GM18870 (cell line): ENCODE measurements at regions not wholly inside any gene's neighbourhood (a gene's known extent, or its start where the extent isn't known, plus 50 kb on each side); places are given as distances from the start of the nearest gene placed in this dataset.
"Not testable (repeated sequence)": the region's sequence is repeated elsewhere in the genome, so short reads cannot be mapped to it uniquely, and the experiment has no call there.

Experiments used
- ATAC-seq: cut with Tn5 transposase; IDR thresholded peaks from one replicate; pipeline ENCODE4 v1.9.1; 2021; ENCODE audit warnings: moderate library complexity; ENCODE audit not compliant: unreplicated experiment

DNA sequence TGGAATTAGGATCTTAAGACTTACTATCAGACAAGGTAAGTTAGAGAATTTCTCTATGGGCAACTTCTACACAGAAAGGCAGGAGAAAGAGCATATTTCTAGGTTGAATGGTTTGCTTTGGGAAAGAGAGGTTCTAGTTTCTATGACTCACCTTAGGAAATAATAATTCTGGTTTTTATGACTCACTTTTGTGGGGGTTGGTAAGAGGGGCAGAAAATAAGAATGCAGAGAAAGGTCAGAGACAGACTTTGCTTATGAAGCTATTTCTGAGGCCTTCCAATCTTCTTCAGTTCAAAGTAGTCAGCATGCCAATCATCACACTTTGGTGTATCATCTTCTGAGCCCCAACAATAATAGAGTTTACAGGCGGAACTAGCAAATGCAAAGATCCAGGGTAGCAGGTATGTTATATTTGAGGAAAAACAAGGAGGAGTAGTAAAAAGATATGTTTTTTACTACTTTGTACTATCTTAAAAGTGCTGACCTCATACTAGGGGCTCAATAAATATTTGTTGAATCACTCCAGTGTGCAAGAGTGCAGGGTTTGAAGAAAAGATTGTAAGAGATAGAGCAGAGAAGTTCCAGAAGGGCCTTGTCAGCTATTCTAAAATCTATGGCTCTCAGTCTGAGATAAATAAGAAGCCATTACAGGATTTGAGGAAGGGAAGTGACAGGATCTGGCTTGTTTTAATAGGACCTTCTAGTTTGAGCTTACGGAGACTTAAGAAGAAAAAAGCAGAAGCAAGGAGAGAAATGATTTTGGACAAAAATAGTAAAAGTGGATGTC is 56.7 kb upstream of the LRFN5 start:
- ATAC-seq, result no peak

DNA sequence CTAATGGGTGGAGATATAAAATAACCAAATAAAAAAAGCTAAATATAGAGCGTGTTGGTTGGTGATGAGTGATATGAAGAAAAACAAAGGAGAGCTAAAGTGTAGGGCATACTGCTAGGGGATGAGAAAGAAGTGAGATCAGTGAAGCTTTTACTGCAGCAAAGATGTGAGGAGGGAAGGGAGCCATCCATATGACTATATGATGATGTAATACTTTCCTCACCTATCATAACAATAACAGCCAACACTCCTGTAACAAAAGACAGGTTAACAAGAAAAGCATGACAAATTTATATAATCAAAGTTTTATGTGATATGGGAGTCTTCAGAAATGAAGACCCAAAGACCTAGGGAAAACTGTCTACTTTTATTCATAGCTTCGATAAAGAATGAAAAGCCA is 57.4 kb upstream of the LRFN5 start:
- ATAC-seq, result no peak

DNA sequence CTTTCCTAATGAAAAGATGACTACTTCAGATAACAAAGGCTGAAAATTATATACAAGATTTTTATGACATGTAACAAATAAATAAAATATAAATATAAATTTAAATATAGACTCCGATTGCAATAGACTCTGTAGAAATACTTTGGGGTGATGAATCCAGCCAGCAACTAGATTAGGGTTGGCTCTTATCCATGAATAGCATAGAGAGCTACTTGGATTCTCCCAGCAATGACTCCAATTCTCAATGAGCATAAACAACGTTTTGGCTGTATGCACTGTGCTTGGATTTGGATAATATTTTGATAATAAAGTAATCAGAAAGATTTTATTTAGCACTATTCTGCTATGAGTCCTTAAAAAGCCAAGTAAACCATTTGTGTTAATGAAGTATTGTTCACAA is 58.0 kb upstream of the LRFN5 start:
- ATAC-seq, result no peak

DNA sequence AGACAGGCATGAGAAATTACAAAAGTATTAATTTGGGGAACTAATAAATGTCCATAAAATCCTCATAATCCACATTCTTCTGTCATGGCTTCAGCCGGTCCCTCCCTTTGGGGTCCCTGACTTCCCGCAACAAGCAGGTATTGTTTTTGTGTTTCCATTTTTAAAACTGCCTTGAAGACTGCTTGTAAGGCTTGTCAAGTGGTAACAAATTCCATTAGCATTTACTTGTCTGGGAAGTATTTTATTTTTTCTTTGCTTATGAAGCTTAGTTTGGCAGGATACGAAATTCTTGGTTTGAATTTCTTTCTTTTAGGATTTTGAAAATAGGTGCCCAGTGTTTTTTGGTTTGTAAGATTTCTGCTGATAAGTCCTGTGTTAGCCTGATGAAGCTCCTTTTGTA is 65.3 kb upstream of the LRFN5 start:
- ATAC-seq, result no peak

DNA sequence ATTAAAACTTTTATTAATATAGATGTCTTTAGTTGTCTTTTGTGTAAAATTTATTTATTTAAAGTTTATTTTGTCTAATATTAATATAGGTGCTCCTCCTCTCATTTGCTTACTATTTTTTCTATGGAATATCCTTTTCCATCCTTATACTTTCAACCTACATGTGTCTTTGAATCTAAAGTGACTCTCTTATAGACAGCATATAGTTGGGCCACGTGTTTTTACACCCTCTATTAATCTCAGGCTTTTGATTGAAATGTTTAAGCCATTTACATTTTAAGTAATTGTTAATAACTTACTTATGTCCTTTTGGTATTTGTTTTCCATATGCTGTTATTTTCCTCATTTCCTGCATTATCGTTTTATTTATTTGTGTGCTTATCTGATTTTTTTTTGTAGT is 74.4 kb upstream of the LRFN5 start:
- no peak for ATAC-seq

DNA sequence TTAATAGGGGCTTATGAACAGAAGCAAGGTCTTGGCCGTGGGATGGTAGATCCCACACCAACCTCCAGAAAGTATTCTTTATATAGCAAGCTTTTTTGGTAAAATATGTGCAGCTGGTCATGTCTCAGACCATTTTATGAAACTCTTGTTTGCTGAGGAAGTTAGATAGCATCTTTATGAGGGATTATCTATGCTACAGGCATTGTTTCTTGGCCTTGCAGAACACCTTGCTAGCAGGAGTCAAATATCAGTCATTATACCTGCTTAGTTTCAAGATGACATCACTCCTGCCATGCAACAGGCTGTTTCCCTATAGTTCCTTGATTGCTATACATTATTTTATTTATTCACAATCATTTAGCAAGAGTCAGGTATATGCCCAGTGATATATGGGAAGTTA is 84.8 kb upstream of the LRFN5 start:
- no peak for ATAC-seq

DNA sequence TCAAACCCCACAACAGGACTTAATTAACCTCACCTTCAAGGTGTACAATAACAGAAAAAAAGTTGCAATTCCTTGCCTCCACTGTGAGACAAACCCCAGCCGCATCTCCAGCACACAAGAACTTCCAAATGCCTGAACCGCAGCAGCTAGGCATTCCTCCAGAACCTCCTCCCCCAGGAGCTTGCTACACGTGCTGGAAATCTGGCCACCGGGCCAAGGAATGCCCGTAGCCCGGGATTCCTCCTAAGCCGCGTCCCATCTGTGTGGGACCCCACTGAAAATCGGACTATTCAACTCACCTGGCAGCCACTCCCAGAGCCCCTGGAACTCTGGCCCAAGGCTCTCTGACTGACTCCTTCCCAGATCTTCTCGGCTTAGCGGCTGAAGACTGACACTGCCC is 88.6 kb upstream of the LRFN5 start:
- not testable (repeated sequence) for ATAC-seq

DNA sequence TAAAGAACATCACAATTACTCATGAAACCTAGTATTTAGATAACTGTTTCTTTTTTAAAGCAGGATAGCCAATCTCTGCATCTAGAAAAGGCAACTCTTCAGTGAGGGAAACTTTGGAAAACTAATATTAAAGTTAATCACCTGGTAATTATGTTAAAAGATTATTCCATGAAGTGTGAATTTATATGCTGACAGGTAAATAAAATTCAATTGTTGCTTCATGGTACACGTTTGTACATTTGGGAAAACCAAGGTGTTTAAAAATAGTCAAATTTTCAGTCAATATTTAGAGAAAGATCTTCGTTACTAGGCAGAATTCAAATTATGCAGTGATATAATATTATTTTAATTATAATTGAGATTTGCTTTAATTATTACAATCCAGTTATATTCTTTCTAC is 100.1 kb upstream of the LRFN5 start:
- no peak for ATAC-seq

DNA sequence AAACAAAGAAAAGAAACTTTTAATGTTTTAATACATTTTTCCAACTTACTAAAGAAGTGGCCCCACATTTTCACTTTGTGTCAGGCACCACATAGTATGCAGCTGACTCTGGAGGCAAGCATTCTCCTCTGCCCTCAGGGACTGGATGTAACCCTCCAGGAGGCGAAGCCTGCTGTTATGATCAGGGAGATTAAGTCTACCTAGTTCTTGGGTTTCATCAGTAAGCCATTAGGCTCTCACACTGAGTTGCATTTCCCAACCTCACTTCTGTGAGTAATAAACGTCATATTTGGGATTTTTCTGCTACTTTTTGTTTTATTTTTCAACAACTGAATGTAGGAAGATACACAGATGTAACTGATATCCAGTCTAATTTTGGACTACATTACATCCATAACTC is 101.2 kb upstream of the LRFN5 start:
- no peak for ATAC-seq

DNA sequence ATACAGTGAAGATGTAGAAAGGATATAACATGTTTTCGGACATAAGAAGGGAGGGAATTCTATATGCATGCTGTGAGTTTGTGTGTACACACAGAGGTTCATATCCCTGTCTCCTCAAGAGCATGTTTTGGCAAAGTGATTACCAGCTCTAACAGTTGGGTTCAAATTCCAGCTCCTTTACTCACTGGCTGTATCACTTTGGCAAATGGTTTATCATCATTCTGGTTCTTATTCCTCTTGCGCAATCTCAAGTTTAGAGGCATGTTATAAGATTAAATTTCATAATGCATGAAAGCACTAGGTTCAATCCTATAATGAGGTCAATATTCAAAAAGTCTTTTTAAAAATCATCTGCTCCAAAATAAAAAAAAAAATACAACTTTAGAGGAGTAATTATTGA is 107.7 kb upstream of the LRFN5 start:
- ATAC-seq, result no peak

DNA sequence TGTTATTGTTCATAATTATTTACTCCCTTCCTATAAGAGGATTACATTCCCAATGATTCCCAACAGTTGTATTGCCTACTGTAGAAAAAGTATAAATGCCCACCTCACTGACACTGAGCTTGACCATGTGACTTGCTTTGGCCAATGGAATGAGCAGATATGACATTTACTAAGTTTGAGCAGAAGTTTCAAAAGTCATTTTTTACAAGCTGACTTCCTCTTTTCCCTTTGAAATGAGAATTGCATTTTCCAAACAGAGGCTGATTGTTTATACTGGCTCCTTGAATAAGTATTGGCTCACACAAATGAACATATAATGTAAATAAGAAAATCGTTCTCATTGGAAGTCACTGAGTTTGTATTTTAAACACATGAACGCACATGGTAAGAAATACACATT is 116.4 kb upstream of the LRFN5 start:
- ATAC-seq, result no peak

DNA sequence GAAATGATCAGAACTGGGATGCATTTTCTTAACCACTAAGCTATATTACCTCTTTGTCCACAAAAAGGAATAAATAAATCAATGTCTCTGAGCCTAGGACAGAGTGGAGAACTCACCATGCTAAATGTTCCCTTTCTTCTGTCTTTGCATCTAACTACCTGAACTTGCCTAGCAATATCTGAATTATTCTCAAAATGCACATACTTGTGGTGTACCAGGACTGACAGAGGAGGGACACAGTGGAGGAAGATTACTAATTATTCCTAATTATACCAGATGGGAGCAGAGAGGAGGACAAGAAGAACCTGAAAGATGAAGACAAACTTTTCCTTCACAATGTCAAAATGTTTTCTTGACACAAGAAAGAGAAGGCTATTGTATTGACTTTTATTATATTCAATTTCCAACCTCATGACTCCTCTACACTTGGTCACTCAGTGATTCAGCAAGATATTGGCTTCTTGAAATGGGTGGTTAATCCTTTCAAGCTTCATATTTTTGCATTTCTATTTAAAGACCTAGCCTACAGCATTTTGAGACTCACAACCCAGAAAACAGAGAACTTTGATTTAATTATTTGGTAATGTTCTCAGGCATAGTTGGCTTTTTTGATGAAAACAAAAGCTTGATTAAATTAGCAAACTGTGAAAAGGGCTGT is 117.2 kb upstream of the LRFN5 start:
- ATAC-seq, result no peak

DNA sequence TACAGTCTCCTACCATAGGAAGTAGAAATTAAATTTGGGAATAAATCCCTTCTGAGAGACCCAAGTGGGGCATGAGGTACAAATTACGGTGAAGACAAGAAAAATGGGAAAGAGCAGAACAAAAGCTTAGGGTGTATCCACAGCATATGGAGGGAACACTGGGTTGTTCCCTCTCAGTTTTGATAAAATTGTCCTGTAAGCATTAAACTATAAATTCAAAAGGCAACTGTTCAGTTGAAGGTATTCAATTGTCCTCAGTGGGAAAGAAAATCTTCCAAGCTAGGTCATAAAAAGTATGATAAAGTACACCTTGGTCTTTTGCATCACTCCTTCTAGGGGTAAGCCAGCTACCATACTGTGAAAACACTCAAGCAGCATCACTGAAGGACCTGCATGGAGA is 118.3 kb upstream of the LRFN5 start:
- ATAC-seq, result no peak

DNA sequence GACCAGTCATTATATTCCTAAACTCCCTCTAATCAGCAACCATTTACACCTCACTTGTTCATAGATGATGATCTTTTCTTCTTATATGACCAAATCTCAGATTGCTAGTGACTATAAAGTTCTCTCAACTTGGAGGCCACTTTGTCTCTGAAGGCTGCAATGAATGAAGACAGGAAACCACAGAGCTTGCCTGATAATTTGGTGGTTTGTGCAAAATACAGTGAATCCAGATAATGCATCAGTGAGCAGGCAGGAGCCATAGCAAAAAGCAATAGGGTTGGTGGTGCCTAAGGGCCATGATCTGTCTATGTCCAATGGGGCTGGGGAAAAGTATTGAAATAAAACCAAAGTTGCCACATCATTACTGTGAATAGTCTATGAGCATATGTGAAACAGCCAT is 123.8 kb upstream of the LRFN5 start:
- ATAC-seq, result no peak

DNA sequence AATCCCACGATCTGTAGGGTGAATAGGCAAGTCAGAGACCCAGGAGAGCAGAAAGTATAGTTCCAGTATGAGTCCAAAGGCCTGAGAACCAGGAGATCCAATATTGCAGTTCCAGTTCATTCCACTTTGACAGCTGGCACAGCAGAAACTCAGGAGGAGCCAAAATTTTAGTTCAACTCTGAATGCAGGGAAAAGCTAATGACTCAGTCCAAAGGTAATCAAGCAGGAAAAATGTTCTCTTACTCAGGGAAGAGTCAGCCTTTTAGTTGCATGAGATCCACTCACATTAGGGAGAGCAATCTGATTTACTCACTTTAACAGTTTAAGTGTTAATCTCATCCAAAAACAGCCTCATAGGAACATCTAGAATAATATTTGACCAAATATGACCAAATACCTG is 130.2 kb upstream of the LRFN5 start:
- no peak for ATAC-seq

DNA sequence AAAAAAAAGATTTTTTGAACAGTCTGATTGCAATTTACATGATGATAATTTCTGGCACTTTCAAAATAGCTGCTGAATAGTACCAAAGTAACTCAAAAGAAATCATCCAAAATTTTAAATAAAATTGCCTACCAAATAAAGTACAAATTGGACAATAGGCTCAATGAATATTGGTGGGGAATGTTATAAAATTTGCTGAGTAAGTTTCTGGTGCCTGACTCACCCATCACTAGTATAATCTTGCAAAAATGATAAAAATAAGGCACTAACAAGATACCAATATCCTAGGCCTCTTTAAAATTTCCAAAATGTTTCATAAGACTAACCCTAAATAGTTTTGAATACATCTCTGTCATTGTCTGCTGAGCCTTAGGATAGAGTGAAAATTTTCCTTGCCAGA is 145.3 kb upstream of the LRFN5 start:
- ATAC-seq, result no peak

DNA sequence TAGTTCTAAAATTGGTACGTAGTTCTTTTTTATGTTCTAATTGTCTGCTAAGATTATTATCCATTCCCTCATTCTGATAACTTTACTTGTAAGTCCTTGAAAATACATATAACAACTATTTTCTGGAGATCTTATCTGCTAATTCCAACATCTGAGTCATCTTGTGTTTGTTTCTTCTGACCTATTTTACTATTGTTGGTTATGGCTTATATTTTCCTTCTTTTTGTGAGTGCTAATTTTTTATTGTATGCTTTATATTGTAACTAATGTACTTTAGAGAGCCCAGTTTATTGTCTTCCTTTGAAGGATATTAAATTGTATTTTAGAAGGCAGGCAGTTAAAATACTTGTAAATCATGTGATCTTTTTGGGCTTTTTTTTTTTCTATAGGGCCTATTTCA is 149.3 kb upstream of the LRFN5 start:
- no peak for ATAC-seq

DNA sequence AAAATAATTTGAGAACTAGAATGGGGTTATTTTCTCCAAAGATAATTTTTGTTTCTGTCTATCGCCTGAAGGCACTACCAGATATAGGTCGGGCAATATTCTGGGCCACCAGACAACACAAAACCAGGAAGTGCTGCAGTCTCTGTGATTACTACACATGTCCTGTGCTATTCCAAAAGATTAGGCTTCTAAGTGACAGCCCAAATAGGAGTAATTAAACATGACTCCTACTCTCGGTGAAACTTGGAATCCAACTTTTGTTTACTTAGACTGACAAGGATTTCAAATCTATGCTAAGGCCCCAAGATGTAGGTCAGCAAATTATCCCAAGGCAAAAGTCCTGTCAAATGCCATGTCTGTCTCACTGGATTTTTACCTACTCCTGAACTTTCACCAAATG is 157.6 kb upstream of the LRFN5 start:
- no peak for ATAC-seq

DNA sequence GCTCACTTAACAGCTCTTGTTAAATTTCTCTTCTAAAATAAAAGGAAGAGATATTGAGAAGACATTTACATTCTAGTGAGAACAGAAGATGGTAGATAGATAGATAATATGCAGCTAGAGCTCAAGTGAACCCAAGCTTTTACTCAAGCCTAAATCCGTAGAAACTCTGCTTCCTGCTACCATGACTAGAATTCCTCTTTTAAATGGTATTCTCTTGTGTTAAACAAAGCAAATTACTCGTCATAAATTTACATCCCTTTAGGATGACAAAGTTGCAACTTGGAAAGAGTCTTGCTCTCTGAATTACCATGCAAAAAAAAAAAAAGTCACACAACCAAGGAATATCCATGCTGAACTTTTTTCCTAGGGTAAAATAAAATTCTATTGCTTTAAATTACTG is 160.7 kb upstream of the LRFN5 start:
- no peak for ATAC-seq

DNA sequence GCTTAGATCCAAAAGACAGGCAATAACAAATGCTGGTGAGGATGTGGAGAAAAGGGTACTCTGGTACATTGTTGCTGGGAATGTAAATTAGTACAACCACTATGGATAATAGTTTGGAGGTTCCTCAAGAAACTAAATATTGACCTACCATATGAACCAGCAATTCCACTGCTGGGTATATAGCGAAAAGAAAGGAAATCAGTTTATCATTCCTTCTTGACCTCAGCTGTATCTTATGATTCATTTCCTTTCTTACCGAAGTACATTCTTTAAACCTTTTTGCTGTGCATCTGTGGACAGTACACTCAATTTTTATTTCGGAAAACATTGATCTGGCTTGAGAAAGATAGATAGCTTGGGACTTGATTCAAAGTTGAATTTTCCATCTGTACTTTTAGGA is 183.2 kb upstream of the LRFN5 start:
- no peak for ATAC-seq

DNA sequence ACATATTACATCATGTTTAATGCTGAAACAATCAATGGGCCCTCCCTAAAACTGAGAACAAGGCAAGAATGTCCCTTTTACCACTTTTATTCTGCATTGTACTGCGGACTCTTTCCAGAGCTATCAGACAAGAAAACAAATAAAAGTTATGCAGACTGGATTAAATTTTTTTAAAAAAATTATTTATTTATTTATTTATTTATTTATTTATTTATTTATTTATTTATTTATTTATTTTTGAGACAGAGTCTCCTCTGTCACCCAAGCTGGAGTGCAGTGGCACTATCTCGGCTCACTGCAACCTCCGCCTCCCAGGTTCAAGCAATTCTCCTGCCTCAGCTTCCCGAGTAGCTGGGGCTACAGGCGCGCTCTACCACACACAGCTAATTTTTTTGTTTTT is 185.4 kb upstream of the LRFN5 start:
- ATAC-seq, result not testable (repeated sequence)

DNA sequence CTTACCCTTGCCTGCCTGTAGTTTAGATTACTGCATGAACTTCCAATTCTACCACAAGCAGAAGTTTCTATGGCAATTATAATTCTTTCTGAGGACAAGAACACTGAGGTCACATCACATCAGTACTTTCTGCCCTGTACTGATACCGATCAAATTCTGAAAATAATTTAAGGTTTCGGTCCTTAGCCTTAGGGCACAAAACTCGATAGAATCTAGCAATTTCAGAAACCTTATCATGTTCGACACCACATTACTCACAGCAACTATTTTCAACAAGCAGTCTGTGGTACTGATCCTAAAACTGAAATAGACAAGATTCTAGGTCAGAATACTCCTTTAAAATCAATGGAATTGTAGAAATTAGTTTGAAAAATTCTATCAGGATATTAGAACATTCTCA is 187.0 kb upstream of the LRFN5 start:
- no peak for ATAC-seq

DNA sequence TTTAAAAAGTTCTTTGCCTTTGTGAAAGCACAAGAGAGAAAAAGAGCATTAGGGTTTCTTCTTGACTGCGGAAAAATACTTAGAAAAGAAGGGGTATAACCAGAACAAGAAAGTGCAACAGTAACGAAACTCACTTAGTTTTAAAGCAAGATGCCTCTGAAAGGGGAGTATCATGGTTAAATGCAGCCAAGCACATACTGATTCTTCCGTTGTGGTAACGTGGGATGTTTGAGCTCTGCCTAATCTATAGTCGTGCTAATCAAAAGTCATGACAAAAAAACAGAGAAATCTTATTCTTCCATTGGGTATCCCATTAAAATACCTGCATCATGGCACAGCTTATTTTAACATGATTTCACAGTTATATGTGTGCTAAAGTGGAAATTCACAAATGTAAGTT is 187.8 kb upstream of the LRFN5 start:
- ATAC-seq, result no peak
